Pons (tissue), 1 donor: ENCODE measurements at regions not wholly inside any gene's neighbourhood (a gene's known extent, or its start where the extent isn't known, plus 50 kb on each side); places are given as distances from the start of the nearest gene placed in this dataset.

Source experiments
- DNase-seq: peaks from one replicate; pipeline ENCODE4 v3.0.0-alpha.2; 2016; ENCODE audit warnings: low spot score

- DNase-seq: no peak
These were observed 101.4 kb upstream of the PTPN1 start for GRCh38 chr20:50408526-50409364.

GRCh38 chr20:50409495-50409894 lies 100.7 kb upstream of the PTPN1 start:
- no peak for DNase-seq

- DNase-seq: no peak
These were observed 99.8 kb upstream of the PTPN1 start for GRCh38 chr20:50410343-50410742.

- DNase-seq: no peak
These were observed 98.1 kb upstream of the PTPN1 start for GRCh38 chr20:50412069-50412468.

- no peak for DNase-seq
These were observed 97.7 kb upstream of the PTPN1 start for GRCh38 chr20:50412499-50412898.

GRCh38 chr20:50413088-50413500 lies 97.1 kb upstream of the PTPN1 start:
- DNase-seq: no peak

- no peak for DNase-seq
These were observed 95.1 kb upstream of the PTPN1 start for GRCh38 chr20:50415021-50415515.

- DNase-seq: peak; percentile 90
These were observed 94.5 kb upstream of the PTPN1 start for GRCh38 chr20:50415516-50416268.

GRCh38 chr20:50416269-50417022 lies 93.7 kb upstream of the PTPN1 start:
- no peak for DNase-seq

- DNase-seq: no peak
These were observed 93.2 kb upstream of the PTPN1 start for GRCh38 chr20:50417023-50417329.

- DNase-seq: no peak
These were observed 92.5 kb upstream of the PTPN1 start for GRCh38 chr20:50417484-50418235.

- DNase-seq: no peak
These were observed 91.1 kb upstream of the PTPN1 start for GRCh38 chr20:50418890-50419642.

- DNase-seq: no peak
These were observed 89.8 kb upstream of the PTPN1 start for GRCh38 chr20:50420380-50420779.

GRCh38 chr20:50421356-50422340 lies 88.5 kb upstream of the PTPN1 start:
- DNase-seq: no peak

GRCh38 chr20:50423758-50424157 lies 86.4 kb upstream of the PTPN1 start:
- no peak for DNase-seq

- no peak for DNase-seq
These were observed 85.1 kb upstream of the PTPN1 start for GRCh38 chr20:50425076-50425475.

GRCh38 chr20:50426866-50427718 lies 83.1 kb upstream of the PTPN1 start:
- DNase-seq: no peak

GRCh38 chr20:50427719-50428083 lies 82.5 kb upstream of the PTPN1 start:
- DNase-seq: no peak
